IMR-90 (cell line): ENCODE measurements at regions not wholly inside any gene's neighbourhood (a gene's known extent, or its start where the extent isn't known, plus 50 kb on each side); places are given as distances from the start of the nearest gene placed in this dataset.

ENCODE experiments used
- ATAC-seq: fragments of 200-7000 bp; cut with Tn5 transposase; 2 replicates; pipeline ENCODE4 v1.9.1; 2020; ENCODE audit warnings: low read depth, mild to moderate bottlenecking, moderate library complexity
- BruUV-seq: library from RNA; stranded (reverse); fragments of 400-500 nt; replicated peaks from 2 replicates; lab custom pipeline; 2021; lab: Mats Ljungman, UMichigan
- CTCF ChIA-PET: fragments of 300-600 bp; formaldehyde crosslinking; extraction: SDS; loops from one replicate; lab custom pipeline; 2021; ENCODE audit warnings: antibody characterized with exemption; lab: Yijun Ruan, JAX
- POLR2A ChIA-PET: fragments of 300-600 bp; sonication (Branson Sonifier 250); formaldehyde crosslinking; loops from one replicate; lab custom pipeline; 2022; ENCODE audit warnings: antibody characterized with exemption; ENCODE audit not compliant: unreplicated experiment; lab: Charles Lee
- DNase-seq: peaks from one replicate; pipeline ENCODE4 v3.0.0; 2013
- H2AFZ ChIP-seq: replicated peaks from 2 replicates; pipeline ENCODE3; 2013; ENCODE audit warnings: low read length, mild to moderate bottlenecking; ENCODE audit not compliant: poor library complexity
- H2AK5ac ChIP-seq: 2 replicates; pipeline ENCODE4 v1.6.1; 2013; ENCODE audit warnings: low read depth, low read length, inconsistent platforms
- H2AK9ac ChIP-seq: replicated peaks from 2 replicates; pipeline ENCODE3; 2013; ENCODE audit warnings: mild to moderate bottlenecking, low read depth, low read length, moderate library complexity; ENCODE audit not compliant: poor library complexity
- H2BK120ac ChIP-seq: 2 replicates; pipeline ENCODE4 v1.6.1; 2013; ENCODE audit warnings: low read depth, low read length, inconsistent platforms
- H2BK15ac ChIP-seq: 3 replicates; pipeline ENCODE4 v1.6.1; 2013; ENCODE audit warnings: low read depth, low read length, inconsistent platforms
- H2BK20ac ChIP-seq: 2 replicates; pipeline ENCODE4 v1.6.1; 2013; ENCODE audit warnings: low read depth, mild to moderate bottlenecking, inconsistent platforms, low read length, moderate library complexity
- H2BK5ac ChIP-seq: 2 replicates; pipeline ENCODE4 v1.6.1; 2013; ENCODE audit warnings: mild to moderate bottlenecking, low read depth, low read length, inconsistent platforms; ENCODE audit not compliant: poor library complexity, severe bottlenecking
- H3K14ac ChIP-seq: replicated peaks from 2 replicates; pipeline ENCODE4 v1.6.1; 2013; ENCODE audit warnings: low read depth, low read length, inconsistent platforms
- H3K18ac ChIP-seq: 2 replicates; pipeline ENCODE4 v1.6.1; 2013; ENCODE audit warnings: low read depth, low read length, control low read depth
- H3K23ac ChIP-seq: 2 replicates; pipeline ENCODE4 v1.6.1; 2013; ENCODE audit warnings: low read depth, low read length, inconsistent platforms
- H3K27ac ChIP-seq: 2 replicates; pipeline ENCODE4 v1.5.1; 2013; ENCODE audit warnings: mild to moderate bottlenecking, control low read depth, low read length; ENCODE audit not compliant: insufficient read depth
- H3K27me3 ChIP-seq: 2 replicates; pipeline ENCODE4 v1.6.1; 2013; ENCODE audit warnings: low read length; ENCODE audit not compliant: control insufficient read depth, insufficient read depth
- H3K36me3 ChIP-seq: 2 replicates; pipeline ENCODE4 v1.6.1; 2013; ENCODE audit warnings: low read length, mixed read lengths; ENCODE audit not compliant: control insufficient read depth, insufficient read depth
- H3K4ac ChIP-seq: 2 replicates; pipeline ENCODE4 v1.6.1; 2013; ENCODE audit warnings: low read depth, low read length, inconsistent platforms
- H3K4me1 ChIP-seq: 2 replicates; pipeline ENCODE4 v1.6.1; 2013; ENCODE audit warnings: low read length, mixed read lengths; ENCODE audit not compliant: control insufficient read depth, insufficient read depth
- H3K4me2 ChIP-seq: 2 replicates; pipeline ENCODE4 v1.6.1; 2013; ENCODE audit warnings: low read depth, mild to moderate bottlenecking, control low read depth, low read length, moderate library complexity
- H3K4me3 ChIP-seq: 2 replicates; pipeline ENCODE4 v1.5.1; 2013; ENCODE audit warnings: low read depth, mild to moderate bottlenecking, control low read depth, low read length, moderate library complexity; ENCODE audit not compliant: insufficient read depth
- H3K56ac ChIP-seq: 2 replicates; pipeline ENCODE4 v1.6.1; 2013; ENCODE audit warnings: low read length, inconsistent platforms; ENCODE audit not compliant: insufficient read depth; ENCODE audit errors: extremely low read depth
- H3K79me1 ChIP-seq, 2 experiments: 2 replicates each; pipeline ENCODE4 v1.6.1; 2013; ENCODE audit warnings: low read length in 2 of 2, inconsistent platforms in 1 of 2, low read depth in 1 of 2
- H3K9ac ChIP-seq: 2 replicates; pipeline ENCODE4 v1.6.1; 2013; ENCODE audit warnings: low read depth, low read length, control low read depth
- H3K9me1 ChIP-seq: 2 replicates; pipeline ENCODE4 v1.6.1; 2013; ENCODE audit warnings: low read length, inconsistent platforms; ENCODE audit not compliant: insufficient read depth
- H3K9me3 ChIP-seq: 2 replicates; pipeline ENCODE4 v1.6.1; 2013; ENCODE audit warnings: low read length; ENCODE audit not compliant: control insufficient read depth, insufficient read depth
- H4K20me1 ChIP-seq: 2 replicates; pipeline ENCODE4 v1.6.1; 2013; ENCODE audit warnings: low read length, inconsistent platforms; ENCODE audit not compliant: insufficient read depth
- H4K5ac ChIP-seq: 2 replicates; pipeline ENCODE4 v1.6.1; 2013; ENCODE audit warnings: mild to moderate bottlenecking, low read depth, low read length, control low read depth
- H4K8ac ChIP-seq, 2 experiments: 2 replicates each; pipeline ENCODE4 v1.6.1; 2013; ENCODE audit warnings: low read depth in 2 of 2, low read length in 2 of 2, control low read depth in 1 of 2, inconsistent platforms in 1 of 2
- H4K91ac ChIP-seq: 2 replicates; pipeline ENCODE4 v1.6.1; 2013; ENCODE audit warnings: low read depth, low read length, inconsistent platforms; ENCODE audit not compliant: insufficient read depth
- BHLHE40 ChIP-seq: fragments of 150-350 bp; IDR thresholded peaks from 2 replicates; pipeline ENCODE4 v1.6.1; 2016; ENCODE audit warnings: mild to moderate bottlenecking, low read depth, low read length
- WGBS, 2 experiments: methylation state at CpG; one replicate each; pipeline versions ENCODE4 v1.1.5 to v1.1.7; 2013; ENCODE audit warnings: missing lambda C conversion rate in 2 of 2; ENCODE audit not compliant: insufficient read length in 1 of 2; ENCODE audit errors: extremely low coverage in 2 of 2; 5-methylcytosine and 5-hydroxymethylcytosine counted together
- dilution Hi-C: fragments of 300-500 bp; cut with HindIII; formaldehyde crosslinking; loops from one replicate; pipeline ENCODE4 v1.14.3; 2018; ENCODE audit warnings: low sequenced_read_pairs; ENCODE audit not compliant: unreplicated experiment
- in situ Hi-C: fragments of 300-500 bp; cut with MboI; formaldehyde crosslinking; loops from 3 replicates; pipeline ENCODE4 v1.14.3; 2019; ENCODE audit warnings: low sequenced_read_pairs, inconsistent platforms, mixed read lengths
- intact Hi-C: fragments of 100-400 bp; cut with micrococcal nuclease; formaldehyde crosslinking; loops from 2 replicates; pipeline ENCODE4 v1.10.0; 2022

DNA sequence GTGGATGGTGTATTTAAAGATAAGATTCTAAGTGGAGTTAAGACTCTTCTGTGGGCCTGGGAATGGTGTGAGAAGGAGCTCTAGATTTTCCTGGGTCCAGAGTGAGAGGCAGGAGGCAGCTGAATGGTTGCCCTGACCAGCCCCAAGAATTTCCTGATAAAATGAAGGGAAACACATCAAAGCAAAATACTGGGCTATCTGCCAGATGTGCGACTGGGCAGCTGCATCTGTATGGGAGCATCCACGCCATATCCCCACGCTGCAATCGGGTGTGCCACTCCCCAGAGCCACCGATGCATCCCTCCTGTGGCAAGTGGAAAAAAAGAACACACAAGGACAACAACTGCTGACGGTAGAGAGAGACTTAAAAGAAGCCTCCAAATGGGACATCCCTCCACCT, 84.3 kb upstream of the COX10 start:
- Histone ChIP-seq H2AK9ac (no peak overlapping the region), H3K79me1 (no peaks in the 10 kb centered on the region), H3K4ac (no peak overlapping the region), H3K4me2 (no peak overlapping the region), H2BK5ac (no peak overlapping the region), H3K27me3 (no peaks in the 10 kb centered on the region), H3K27ac (no peak overlapping the region), H3K4me3 (no peak overlapping the region), H2AK5ac (no peak overlapping the region), H3K9ac (no peak overlapping the region), H4K20me1 (no peaks in the 10 kb centered on the region), H3K14ac (no peak overlapping the region), H2BK120ac (no peak overlapping the region), H4K91ac (no peak overlapping the region), H3K9me3 (no peaks in the 10 kb centered on the region), H3K9me1 (no peaks in the 10 kb centered on the region), H2AFZ (peak overlapping the region; percentile 43), H4K8ac (no peak overlapping the region), H3K4me1 (no peaks in the 10 kb centered on the region), H2BK20ac (no peak overlapping the region), H4K5ac (no peak overlapping the region), H3K18ac (no peak overlapping the region), H3K23ac (no peak overlapping the region), H3K36me3 (no peaks in the 10 kb centered on the region), H2BK15ac (no peak overlapping the region), H3K56ac (no peak overlapping the region)
- ATAC-seq (no peak), DNase-seq (no peak)
- intact Hi-C loops = no loop called here
- dilution Hi-C loops = no loop called here
- in situ Hi-C loops = no loop called here
- WGBS, 2 experiments = no CpG with 5 or more reads among the region's 6 CpGs
- ChIA-PET CTCF (no interaction called here), POLR2A (interaction anchor here (0.6 kb wide), 1 partner anchor 307 kb away, joined by 3 read pairs; no protein-coding TSS in a partner anchor)
- no peak for TF ChIP-seq BHLHE40
- no TSS peak for BruUV-seq
